Astrocyte of the cerebellum (primary cell): ENCODE measurements at regions not wholly inside any gene's neighbourhood (a gene's known extent, or its start where the extent isn't known, plus 50 kb on each side); places are given as distances from the start of the nearest gene placed in this dataset.

Experiments
- DNase-seq: peaks from one replicate; pipeline ENCODE4 v3.0.0-alpha.2; 2011; ENCODE audit warnings: low read depth
- H3K4me3 ChIP-seq: 2 replicates; pipeline ENCODE4 v1.5.1; 2011; ENCODE audit warnings: mild to moderate bottlenecking, low read depth, low read length, moderate library complexity
- in situ Hi-C: cut with HindIII; loops from 2 replicates; pipeline ENCODE4 v1.10.0; 2017; ENCODE audit warnings: low sequenced_read_pairs
- TF ChIP-seq, protein P1 (sequence below): IDR thresholded peaks from 2 replicates; pipeline ENCODE4 v1.5.1; 2012; ENCODE audit warnings: low read length, low read depth, moderate library complexity, mild to moderate bottlenecking; ENCODE audit errors: missing control alignments

DNA sequence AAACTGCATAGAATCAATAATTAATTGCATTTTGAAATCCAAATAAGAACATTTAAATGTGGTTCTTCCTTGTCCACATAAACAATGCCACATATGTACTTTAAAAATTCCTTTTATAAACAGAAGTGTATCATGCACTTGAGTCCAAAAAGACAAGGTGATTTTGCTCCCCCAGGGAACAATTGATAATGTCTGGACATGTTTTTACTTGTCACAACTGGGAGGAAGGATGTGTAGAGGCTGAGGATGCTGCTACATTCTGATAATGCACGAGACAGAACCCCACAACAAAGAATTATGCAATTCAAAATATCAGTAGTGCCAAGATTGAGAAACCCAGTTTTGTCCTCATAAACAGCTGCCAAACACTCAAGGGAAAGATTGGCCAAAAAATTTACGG lies 181.1 kb upstream of the ISL1 start:
- no peak overlapping the region for H3K4me3 ChIP-seq
- in situ Hi-C loops, result no loop called here
- TF ChIP-seq, protein P1, sequence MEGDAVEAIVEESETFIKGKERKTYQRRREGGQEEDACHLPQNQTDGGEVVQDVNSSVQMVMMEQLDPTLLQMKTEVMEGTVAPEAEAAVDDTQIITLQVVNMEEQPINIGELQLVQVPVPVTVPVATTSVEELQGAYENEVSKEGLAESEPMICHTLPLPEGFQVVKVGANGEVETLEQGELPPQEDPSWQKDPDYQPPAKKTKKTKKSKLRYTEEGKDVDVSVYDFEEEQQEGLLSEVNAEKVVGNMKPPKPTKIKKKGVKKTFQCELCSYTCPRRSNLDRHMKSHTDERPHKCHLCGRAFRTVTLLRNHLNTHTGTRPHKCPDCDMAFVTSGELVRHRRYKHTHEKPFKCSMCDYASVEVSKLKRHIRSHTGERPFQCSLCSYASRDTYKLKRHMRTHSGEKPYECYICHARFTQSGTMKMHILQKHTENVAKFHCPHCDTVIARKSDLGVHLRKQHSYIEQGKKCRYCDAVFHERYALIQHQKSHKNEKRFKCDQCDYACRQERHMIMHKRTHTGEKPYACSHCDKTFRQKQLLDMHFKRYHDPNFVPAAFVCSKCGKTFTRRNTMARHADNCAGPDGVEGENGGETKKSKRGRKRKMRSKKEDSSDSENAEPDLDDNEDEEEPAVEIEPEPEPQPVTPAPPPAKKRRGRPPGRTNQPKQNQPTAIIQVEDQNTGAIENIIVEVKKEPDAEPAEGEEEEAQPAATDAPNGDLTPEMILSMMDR, result no peak
- no peak for DNase-seq

DNA sequence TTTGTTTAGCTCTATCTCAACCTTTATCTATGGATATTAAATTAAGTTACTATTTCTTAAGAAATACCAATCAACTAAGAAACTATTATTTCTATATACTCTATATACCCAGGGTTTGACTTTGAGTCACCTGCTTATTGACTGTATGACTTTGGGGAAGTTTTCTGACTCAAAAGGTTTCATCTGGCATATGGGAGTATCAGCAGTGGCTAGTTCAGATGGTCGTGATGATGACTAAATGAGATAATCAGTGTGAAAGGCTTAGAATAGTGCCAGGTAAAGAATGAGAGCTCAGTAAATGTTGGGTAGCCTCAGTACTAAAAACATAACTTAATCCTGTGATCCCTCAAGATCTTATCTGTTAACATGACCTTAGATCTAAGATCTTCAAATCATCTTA lies 179.7 kb upstream of the ISL1 start:
- TF ChIP-seq, protein P1, result no peak
- in situ Hi-C loops, result no loop called here
- DNase-seq, result no peak
- no peak overlapping the region for H3K4me3 ChIP-seq

- in situ Hi-C loops, result no loop called here
- no peak for DNase-seq
- TF ChIP-seq, protein P1, result no peak
- no peak overlapping the region for H3K4me3 ChIP-seq
Measured at GRCh38 chr5:51208296-51208695, 175.0 kb upstream of the ISL1 start.

GRCh38 chr5:51214746-51215145 lies 168.5 kb upstream of the ISL1 start:
- in situ Hi-C loops, result no loop called here
- TF ChIP-seq, protein P1, result no peak
- no peak overlapping the region for H3K4me3 ChIP-seq
- DNase-seq, result no peak

DNA sequence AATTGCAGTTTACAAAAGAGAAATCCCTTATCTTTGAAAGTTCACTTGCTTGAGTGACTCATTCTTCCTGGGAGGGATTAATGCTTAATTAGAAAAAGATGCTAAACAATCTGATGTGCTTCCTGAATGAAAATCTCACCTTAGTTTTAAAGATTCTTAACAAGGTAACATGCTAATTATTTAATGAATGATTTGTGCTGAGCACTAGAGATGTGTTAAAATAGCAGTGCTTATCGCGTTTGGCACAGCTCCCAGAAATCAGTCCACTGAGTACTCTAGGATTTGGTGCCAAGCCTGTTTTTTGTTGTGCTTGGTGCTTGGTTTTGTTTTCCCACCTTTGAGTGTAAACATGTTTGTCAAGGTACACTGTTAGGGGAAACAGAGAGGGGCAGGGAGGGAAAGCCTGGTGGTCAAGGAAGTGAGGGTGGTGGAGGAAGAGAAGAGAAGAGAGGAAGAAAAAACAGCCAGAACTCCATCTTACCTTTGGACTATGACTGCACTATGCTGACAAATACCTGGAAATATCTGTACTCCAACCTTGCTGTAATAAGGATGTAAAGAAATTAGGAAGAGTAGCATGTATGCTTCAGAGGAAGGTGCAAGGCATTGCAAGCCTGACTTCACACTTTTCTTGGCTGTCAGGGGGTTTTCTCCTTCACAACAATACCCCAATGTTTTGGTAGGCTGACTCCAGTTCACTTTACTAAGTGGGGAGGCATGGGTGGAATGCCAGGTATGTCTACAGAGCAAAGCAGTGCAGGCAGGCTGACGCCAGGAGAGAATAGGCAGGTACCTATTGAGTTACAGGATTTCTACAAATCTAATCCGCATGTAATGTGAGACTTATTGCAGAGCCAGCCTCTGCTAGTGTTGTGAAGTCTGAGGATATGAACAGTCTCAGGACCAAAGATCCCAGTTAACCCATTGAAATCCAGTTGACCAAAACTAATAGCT lies 157.2 kb upstream of the ISL1 start:
- DNase-seq, result no peak
- in situ Hi-C loops, result no loop called here
- no peak overlapping the region for H3K4me3 ChIP-seq
- TF ChIP-seq, protein P1, result no peak

- DNase-seq, result no peak
- TF ChIP-seq, protein P1, result no peak
- H3K4me3 ChIP-seq, result no peak overlapping the region
- in situ Hi-C loops, result no loop called here
Measured at GRCh38 chr5:51227963-51228470, 155.2 kb upstream of the ISL1 start.
